DMS79 treated with DMSO at 0.1 percent for 48 hours (cell line): ENCODE measurements at regions not wholly inside any gene's neighbourhood (a gene's known extent, or its start where the extent isn't known, plus 50 kb on each side); places are given as distances from the start of the nearest gene placed in this dataset.

Experiments
- DNase-seq: peaks from one replicate; lab custom pipeline; 2025; lab: John Stamatoyannopoulos, UW

DNA sequence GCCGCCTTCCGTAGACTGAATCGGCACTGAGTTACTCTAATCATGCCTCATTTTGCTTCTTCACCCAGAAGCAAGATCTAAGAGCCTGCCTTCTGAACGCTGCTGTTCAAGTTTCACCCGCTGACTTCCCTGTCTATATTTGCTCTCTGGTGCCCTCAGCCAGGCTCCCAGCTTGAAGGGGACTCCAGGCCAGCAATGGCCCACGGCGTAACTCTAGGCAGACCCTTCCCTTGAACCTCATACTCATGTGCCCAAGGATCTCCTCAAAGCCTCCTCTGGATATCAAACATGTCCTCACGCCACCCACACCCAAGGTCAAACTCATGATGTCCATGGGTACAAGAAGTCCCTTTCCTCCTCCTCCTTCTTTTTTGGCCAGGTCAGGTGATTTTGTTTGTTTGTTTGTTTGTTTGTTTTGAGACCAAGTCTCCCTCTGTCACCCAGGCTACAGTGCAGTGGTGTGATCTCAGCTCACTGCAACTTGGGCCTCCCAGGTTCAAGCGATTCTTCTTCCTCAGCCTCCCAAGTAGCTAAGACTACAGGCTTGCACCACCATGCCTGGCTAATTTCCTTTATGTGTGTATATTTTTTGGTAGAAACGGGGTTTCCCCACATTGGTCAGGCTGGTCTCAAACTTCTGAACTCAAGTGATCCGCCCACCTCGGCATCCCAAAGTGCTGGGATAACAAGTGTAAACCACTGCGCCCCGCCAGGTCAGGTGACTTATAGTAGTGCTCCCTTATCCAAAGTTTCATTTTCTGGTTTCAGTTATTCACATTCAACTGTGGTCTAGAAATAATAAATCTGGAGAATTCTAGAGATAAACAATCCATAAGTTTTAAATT is 239.0 kb downstream of the SYK start:
- DNase-seq: no peak

- DNase-seq: no peak
Measured at GRCh38 chr9:91042024-91042423, 240.4 kb downstream of the SYK start.

GRCh38 chr9:91042541-91042940 is 240.9 kb downstream of the SYK start:
- DNase-seq: no peak

DNA sequence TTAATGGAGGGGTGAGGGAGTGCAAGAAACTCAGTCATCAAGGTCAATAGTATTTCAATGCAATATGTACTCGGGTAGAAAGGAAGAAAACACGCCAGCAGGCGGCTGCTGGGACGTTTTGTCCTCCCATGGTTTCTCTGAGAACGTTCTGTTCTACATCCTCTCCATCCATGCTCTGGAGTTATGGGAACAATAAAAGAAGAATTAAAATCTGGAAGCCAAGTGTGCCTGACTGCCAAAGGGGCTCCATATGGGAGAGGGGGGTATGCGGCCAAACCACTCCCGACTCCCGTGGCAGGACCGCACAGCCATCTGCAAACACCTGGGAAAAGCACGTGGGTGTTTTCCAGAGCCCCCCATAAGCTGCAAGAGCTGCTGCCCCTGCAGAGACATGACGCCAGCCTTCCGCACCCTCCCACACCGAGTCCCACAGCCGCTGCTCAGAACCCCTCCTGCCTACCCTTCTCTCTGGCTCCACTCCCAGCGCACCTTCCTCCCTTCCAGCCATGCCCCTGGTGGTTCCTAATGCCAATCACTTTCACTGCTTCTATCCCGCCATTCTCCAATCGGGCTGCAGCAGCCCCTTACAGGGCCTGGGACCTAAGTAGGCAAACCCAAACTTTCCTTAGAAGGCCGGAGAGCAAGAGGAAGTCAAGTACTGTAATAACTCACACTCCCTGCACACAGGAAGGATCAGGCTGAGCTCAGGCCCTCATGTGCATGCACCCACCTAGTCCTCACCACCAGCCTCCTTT is 241.6 kb downstream of the SYK start:
- no peak for DNase-seq

DNA sequence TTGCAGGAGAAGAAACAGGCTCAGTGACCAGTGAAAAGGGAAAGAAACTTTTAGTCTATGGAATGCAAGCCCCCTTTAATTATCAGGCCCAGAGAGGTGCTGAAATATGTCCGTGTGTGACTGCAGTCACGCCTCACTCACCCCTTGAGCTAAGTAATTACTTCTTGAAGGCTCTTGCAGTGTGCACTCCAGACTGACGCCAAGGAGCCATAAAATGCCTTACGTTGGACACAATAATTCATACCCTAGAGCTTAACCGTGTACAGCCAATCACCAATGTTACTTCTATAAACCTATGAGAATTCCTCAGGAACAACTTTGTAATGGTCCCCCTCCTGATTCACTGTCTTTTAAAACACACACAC is 242.2 kb downstream of the SYK start:
- peak; percentile 57 for DNase-seq

GRCh38 chr9:91044354-91044753 is 242.7 kb downstream of the SYK start:
- no peak for DNase-seq

- DNase-seq: no peak
Measured at GRCh38 chr9:91045041-91045440, 243.4 kb downstream of the SYK start.

DNA sequence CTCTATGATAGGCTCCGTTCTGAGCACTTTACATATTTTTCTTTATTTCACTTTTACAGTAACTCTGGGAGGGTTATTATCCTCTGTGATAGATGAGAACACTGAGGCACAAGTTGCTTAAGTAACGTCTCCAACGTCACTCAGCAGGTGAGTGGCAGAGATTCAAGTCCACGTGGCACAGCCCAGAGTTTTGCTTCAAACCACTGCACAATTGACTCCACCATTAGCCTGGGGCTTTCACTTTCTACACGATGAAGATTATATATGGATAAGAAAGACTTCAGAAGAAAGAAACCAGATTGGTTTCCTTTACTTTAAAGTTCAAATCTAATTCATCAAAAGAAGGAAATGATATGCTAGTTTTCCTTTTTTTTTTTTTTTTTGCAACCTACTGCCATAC is 245.9 kb downstream of the SYK start:
- DNase-seq: no peak

- DNase-seq: no peak
Measured at GRCh38 chr9:91047993-91048607, 246.5 kb downstream of the SYK start.

DNA sequence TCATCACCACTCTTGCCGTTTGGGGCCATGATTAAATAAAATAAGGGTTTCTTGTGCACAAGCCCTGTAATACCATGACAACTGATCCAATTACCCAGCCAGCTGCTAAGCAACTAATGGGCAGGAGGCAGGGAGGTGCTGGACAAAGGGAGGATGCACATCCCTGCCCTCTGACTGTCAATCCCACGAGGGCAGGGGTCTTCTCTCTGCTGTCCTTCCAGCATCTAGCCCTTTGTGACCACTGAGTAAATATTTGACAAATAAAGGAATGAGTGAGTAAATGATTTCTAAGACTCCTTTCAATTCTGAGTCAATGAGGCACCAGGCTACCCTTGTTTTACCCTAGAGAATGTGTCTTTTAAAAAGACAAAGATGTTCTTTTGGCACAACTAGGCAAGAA is 247.1 kb downstream of the SYK start:
- no peak for DNase-seq

DNA sequence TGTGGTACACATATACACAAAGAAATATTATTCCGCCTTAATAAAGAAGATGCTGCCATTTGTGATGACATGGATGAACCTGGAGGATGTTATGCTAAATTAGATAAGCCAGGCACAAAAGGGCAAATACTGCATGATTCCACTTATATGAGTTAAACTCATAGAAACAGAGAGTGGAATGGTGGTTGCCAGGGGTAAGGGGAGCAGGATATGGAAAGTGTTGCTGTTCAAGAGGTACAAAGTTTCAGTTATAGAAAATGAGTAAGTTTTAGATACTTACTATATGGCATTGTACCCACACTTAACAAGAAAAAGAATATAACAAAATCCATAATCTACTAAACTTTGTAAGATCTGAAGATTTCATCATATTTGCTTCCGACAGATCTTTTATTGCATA is 252.2 kb downstream of the SYK start:
- DNase-seq: no peak

GRCh38 chr9:91055845-91056244 is 254.2 kb downstream of the SYK start:
- DNase-seq: no peak

DNA sequence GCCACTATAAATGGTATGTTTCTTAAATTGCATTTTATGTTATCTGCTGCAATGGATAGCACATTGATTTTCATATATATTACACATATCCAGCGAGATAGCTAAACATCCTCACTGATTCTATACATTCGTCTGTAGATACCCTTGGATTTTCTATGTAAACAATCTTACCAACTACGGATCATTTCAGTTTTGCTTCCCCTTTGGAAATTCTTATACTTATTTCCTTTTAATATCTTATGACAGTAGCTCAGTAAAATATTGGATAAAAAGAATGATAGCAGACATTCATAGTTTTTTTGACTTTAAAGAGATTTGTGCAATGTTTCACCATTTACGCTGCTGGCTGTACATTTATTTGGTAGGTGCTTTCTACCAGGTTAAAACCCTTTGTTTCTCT is 254.9 kb downstream of the SYK start:
- no peak for DNase-seq

DNA sequence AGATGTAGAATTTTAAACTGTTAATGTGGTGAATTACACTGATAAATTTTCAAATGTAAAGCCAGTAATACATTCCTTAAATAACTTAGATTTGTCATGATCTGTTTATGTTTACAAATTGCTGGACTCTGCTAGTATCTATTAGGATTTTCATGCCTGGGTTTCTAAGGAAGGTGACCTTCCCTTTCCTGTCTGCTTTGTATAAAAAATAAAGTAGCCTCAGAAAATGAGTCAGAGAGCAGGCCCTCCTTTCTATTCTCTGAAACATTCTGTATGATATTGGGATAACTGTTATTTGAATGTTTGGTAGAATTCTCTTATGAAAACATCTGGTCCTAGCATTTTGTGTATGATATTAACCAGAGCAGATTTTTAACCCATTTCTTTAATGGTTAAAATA is 255.3 kb downstream of the SYK start:
- no peak for DNase-seq

GRCh38 chr9:91059713-91060112 is 258.1 kb downstream of the SYK start:
- DNase-seq: no peak

DNA sequence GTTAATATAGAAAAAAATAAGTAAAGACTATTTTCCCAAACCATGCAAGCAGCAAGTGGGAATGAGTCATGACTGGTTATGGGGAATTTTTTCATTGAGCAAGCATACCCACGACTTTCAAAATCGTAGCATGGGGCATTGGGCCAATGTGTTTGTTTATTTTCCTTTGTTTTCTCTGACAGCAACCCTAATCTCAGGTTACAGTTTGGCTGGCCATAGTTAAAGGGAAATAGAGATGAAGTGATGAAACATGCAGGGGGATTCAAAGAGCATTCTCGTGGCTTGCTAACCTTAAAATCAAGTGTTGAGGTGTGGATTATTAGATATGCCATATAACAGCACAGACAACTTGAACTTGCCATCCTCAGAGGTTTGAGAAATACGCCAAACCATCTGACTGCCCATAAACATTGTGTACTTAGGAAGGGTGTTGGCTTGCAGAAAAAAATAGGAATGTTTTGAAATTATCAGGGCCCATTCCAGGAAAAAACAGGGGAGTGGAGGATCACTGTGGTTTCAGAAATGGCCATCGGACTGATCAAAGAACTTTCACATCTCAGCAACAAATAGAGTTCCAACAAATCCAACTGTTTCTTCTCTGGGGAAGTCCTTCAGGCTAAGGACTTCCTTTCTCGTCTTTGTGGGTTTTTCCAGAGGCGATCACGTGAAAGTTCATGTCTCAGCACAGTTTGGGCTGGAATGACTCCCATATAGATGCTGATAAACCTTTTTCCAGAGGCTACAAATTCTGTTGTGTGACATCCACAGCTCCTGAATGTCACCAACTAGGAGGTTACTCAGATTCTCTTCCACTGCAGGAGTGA is 259.1 kb downstream of the SYK start:
- peak; percentile 55 for DNase-seq

GRCh38 chr9:91061506-91061905 is 259.9 kb downstream of the SYK start:
- DNase-seq: no peak

DNA sequence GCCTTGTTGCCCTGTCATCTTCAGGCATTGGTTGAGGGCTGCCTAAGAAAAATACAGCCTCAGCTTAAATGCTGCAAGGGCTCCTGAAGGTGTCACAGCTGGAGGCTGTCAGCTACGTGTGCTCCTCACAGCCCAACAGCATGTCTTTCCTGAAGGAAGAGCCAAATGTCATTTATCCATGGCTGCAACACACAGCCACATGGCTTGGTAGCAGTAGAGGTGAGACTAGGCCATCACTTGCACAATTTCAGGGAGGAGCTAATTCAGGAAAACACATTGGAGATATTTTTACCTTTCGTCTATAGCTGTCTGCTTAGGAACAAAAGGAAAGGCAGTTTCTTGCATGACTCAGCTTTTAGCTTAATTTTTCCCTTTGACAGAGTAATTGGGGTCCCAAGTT is 260.7 kb downstream of the SYK start:
- DNase-seq: no peak

DNA sequence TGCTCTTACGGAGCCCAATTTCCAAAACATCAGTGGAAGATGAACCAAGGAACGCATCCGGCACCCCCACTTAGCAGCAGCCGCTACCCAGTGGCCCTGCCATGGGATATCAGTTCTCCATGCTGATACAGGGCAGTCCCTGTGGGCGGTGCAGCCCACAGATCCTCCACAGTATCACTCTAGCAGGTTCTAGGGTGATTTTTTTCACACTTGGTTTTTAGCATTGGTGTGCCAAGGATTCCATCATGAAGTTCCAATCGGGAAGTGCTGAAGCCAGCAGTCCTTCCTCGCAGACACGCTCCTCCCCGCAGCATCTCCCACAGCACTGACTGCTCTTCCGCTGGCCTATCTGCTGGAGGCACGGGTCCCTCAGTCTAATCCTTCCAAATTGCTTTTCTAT is 261.9 kb downstream of the SYK start:
- no peak for DNase-seq

- DNase-seq: no peak
Measured at GRCh38 chr9:91065231-91066041, 263.8 kb downstream of the SYK start.

DNA sequence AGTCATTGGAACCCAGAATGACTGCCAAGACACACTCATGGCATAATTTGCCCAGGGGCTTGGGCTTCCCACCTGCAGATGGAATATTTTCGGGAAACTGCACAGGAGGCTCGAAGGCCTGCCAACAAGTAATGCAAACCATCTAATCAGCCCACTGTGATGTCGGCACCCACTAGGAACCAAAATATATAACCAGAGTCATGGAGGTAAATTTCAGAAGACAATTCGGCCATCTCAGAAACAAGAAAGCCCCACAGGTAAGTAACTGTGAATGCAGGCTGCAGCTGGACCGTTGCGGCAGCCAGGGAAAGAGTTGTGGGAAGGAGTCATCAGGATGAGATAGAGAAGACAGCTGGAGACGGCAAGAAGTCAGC is 264.4 kb downstream of the SYK start:
- no peak for DNase-seq
